Aorta (tissue), 5 donors: ENCODE measurements at regions not wholly inside any gene's neighbourhood (a gene's known extent, or its start where the extent isn't known, plus 50 kb on each side); places are given as distances from the start of the nearest gene placed in this dataset.

Source experiments
- ATAC-seq: fragments of 200-7000 bp; cut with Tn5 transposase; one replicate; pipeline ENCODE4 v1.9.1; 2022; ENCODE audit warnings: moderate library complexity; ENCODE audit not compliant: low FRiP score
- DNase-seq, 2 donors: peaks; one replicate each; pipeline ENCODE4 v3.0.0-alpha.2; 2020
- H3K27ac ChIP-seq, 2 donors: one replicate each; pipeline ENCODE4 v1.5.1; 2013; ENCODE audit warnings: low read length in 2 of 2, mild to moderate bottlenecking in 2 of 2, moderate library complexity in 2 of 2, control low read depth in 1 of 2, inconsistent platforms in 1 of 2, low read depth in 1 of 2
- H3K27me3 ChIP-seq, 2 donors: one replicate each; pipeline ENCODE4 v1.6.1; 2013; ENCODE audit warnings: control low read depth in 1 of 2, low read length in 1 of 2, mild to moderate bottlenecking in 1 of 2, moderate library complexity in 1 of 2; ENCODE audit not compliant: insufficient read depth in 2 of 2, control insufficient read depth in 1 of 2
- H3K36me3 ChIP-seq, 2 donors: one replicate each; pipeline ENCODE4 v1.6.1; 2013; ENCODE audit warnings: control low read depth in 1 of 2, low read length in 1 of 2, mild to moderate bottlenecking in 1 of 2; ENCODE audit not compliant: insufficient read depth in 2 of 2, control insufficient read depth in 1 of 2
- H3K4me1 ChIP-seq, 2 donors: one replicate each; pipeline ENCODE4 v1.6.1; 2013; ENCODE audit warnings: low read length in 2 of 2, control low read depth in 1 of 2, mild to moderate bottlenecking in 1 of 2, moderate library complexity in 1 of 2; ENCODE audit not compliant: insufficient read depth in 2 of 2, control insufficient read depth in 1 of 2
- H3K4me3 ChIP-seq, 2 donors: one replicate each; pipeline ENCODE4 v1.5.1; 2013; ENCODE audit warnings: low read length in 2 of 2, control low read depth in 1 of 2, mild to moderate bottlenecking in 1 of 2
- H3K9me3 ChIP-seq: one replicate; pipeline ENCODE4 v1.6.1; 2013; ENCODE audit warnings: mild to moderate bottlenecking, low read length; ENCODE audit not compliant: control insufficient read depth
- WGBS, 2 donors: extraction: QIAGEN DNeasy Blood & Tissue Kit; methylation state at CpG; one replicate each; pipeline ENCODE4 v1.1.7; 2013; 5-methylcytosine and 5-hydroxymethylcytosine counted together
- intact Hi-C, 2 donors: fragments of 100-400 bp; cut with DNase I; formaldehyde crosslinking; loops; one replicate each; pipeline versions ENCODE4 v1.14.2 to v1.15.0; 2022
- donor health status: healthy with polysubstance abuse.
- donor health status: Bipolar disorder and iron deficiency.
- donor health status: DM: no; HTN: no; CAD: no.
- donor health status: DM: no; HTN: no; CAD: no.
- donor health status: DM: yes; HTN: yes; CAD: no.

DNA sequence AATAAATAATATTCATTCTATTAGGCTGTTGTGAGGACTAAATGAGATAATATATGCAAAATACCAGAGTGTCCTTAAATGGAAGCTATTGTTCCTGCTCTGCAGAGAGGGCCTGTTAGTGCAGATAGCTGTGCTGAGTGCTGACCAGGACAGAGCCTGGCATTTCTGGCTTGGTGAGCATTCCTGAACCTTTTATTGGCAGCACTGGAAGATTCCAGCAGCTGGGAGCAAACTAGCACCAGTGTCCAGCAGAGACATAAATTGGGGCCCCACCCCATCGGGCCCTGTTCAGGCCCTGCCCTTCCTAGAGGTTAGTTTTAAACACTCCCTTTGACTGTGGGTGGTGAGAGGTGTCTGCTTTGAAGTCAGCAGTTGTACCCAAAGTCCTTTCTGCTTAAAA, 85.9 kb upstream of the GADD45A start:
- ATAC-seq (no peak), DNase-seq (no peak)
- intact Hi-C loops, result no loop called here
- Histone ChIP-seq H3K9me3 (no peaks in the 10 kb centered on the region), H3K27ac (no peak overlapping the region), H3K27me3 (no peaks in the 10 kb centered on the region), H3K4me3 (no peak overlapping the region), H3K36me3 (no peaks in the 10 kb centered on the region), H3K4me1 (no peaks in the 10 kb centered on the region)
- WGBS, 2 donors, result 75 to 88% methylated on average over 1 of the region's 1 CpG

DNA sequence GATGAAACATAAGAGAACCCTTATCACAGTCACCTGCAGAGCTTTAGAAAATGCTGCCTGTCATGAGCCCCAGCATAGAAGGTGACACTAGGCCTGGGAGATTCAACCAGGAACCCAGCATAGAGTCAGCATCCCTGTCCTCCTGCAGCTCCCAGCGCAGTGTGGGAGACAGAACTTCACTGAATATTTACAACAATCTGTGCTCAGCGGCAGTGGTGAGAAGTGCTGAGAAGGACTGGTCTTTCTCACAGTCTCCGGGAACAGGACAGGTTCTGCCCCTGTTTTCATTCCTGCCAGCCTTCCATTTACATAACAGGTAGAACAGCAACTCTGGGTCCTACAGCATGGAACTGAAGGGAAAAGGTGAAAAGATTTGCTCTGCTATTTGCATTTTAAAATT, 83.5 kb upstream of the GADD45A start:
- Histone ChIP-seq H3K36me3 (no peaks in the 10 kb centered on the region), H3K27me3 (no peaks in the 10 kb centered on the region), H3K4me1 (no peaks in the 10 kb centered on the region), H3K4me3 (no peak overlapping the region), H3K9me3 (no peaks in the 10 kb centered on the region), H3K27ac (no peak overlapping the region)
- intact Hi-C loops, result no loop called here
- 91 to 92% methylated on average over 3 of the region's 3 CpGs for WGBS, 2 donors
- ATAC-seq, result no peak
- no peak for DNase-seq

DNA sequence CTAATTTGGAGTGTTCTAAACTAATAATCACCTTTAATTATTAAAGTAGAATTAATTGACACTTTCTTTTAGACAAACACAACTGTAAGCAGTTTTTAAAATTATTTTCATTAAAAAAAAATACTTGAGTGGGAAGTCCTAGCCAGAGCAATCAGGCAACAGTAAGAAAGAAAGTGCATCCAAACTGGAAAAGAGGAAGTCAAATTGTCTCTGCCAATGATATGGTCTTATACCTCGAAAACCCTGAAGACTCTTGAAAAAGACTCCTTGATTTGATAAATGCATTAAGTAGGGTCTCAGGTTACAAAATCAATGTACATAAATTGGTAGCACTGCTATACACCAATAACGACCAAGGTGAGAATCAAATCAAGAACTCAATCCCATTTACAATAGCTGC, 83.0 kb upstream of the GADD45A start:
- Histone ChIP-seq H3K27me3 (no peaks in the 10 kb centered on the region), H3K4me3 (no peak overlapping the region), H3K4me1 (no peaks in the 10 kb centered on the region), H3K27ac (no peak overlapping the region), H3K9me3 (no peaks in the 10 kb centered on the region), H3K36me3 (no peaks in the 10 kb centered on the region)
- no peak for ATAC-seq
- 92 to 94% methylated on average over 2 of the region's 2 CpGs for WGBS, 2 donors
- intact Hi-C loops, result no loop called here
- DNase-seq, result no peak

DNA sequence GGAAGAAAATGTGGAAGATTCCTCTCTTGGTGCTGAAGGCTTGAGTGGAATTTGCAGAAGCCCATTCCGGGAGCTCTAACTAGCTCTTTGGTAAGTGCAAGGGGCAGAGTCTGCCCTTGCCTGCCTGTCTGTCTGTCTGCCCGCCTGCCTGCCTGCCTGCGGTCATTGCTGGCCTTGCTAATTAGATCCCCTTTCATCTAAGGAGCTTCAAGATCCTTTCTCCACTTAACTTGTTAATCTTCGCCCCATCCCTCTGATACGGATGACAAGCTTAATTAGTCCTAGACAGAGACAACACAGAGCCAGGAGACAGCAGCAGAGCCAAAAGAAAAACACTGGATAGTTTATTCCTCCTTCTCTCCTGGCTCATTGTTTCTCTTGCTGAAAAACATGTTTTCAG, 80.2 kb upstream of the GADD45A start:
- intact Hi-C loops, result no loop called here
- Histone ChIP-seq H3K4me3 (no peak overlapping the region), H3K4me1 (no peaks in the 10 kb centered on the region), H3K27ac (no peak overlapping the region), H3K9me3 (no peaks in the 10 kb centered on the region), H3K36me3 (no peaks in the 10 kb centered on the region), H3K27me3 (no peaks in the 10 kb centered on the region)
- DNase-seq (no peak), ATAC-seq (no peak)
- WGBS, 2 donors, result 80 to 86% methylated on average over 5 of the region's 5 CpGs

DNA sequence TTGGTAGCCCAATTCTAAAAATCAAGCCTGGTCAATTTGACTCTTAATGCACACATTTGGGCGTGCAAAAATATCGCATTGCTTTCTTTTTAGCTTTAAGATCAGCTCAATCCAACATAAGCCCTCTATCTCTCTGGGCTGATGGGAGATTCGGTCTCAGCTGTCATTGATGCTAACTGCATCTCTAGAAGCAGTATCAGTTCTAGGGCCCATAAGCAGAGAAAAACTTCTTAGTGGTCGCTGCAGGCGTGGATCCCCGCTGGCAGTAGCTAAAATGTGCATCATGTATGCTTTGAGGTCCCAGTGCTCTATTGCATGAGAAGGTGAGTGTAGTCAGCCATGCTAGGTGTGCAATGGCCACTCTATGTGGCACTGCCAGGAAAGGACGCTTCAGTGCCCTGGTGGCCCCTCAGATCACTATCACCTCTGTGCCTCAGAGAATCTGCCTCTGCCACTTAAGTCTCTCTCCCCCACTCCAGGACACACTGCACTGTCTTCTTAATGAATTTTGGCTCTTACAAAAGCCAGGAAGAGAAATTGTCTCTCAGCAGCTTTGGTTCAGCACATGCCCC, 79.7 kb upstream of the GADD45A start:
- no peaks in the 10 kb centered on the region for H3K27me3 ChIP-seq
- H3K4me3 ChIP-seq, result no peak overlapping the region
- intact Hi-C loops, result no loop called here
- 95% methylated on average over 7 of the region's 7 CpGs for WGBS, 2 donors
- no peak for ATAC-seq
- no peak overlapping the region for H3K27ac ChIP-seq
- DNase-seq, result no peak
- no peaks in the 10 kb centered on the region for H3K9me3 ChIP-seq
- H3K4me1 ChIP-seq, result no peaks in the 10 kb centered on the region
- H3K36me3 ChIP-seq, result no peaks in the 10 kb centered on the region

DNA sequence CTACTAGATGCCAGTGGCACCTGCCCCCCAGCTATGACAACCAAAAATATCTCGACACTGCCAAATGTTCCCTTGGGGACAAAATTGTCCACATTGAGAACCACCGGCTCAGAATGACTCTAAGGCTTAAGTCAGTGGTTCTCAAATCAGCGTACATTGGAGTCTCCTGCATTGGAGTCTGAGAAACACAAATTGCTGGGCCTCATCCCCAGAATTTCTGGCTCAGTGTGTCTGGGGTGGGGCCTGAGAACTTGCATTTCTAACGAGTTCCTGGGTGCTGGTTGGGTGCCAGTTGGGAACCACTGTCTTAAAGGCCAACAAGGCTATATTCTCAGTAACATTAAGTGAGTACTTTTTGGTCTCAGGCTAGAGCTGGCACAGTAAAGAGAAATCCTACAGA, 77.7 kb upstream of the GADD45A start:
- WGBS, 2 donors, result 68 to 76% methylated on average over 4 of the region's 4 CpGs
- Histone ChIP-seq H3K9me3 (no peaks in the 10 kb centered on the region), H3K4me1 (no peaks in the 10 kb centered on the region), H3K27ac (no peak overlapping the region), H3K4me3 (no peak overlapping the region), H3K36me3 (no peaks in the 10 kb centered on the region), H3K27me3 (no peaks in the 10 kb centered on the region)
- DNase-seq (no peak), ATAC-seq (no peak)
- intact Hi-C loops, result no loop called here

DNA sequence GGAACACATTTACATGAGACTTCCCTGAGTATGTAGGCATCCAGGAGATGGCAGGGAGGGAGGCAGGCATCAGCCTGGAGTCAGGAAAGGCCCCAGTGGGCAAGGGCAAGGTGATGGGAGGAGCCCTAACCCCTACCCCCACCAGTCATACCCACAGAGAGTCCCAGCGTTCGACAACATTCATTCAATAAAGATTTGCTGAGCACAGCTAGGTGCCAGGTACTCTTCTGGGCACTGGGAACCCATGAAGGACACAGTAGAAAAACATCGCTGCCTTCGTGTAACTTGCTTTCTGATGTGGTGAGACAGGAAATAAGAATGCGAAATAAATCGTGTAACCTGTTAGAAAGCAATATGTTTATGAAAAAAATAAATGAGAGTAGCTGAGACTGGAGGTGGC, 77.3 kb upstream of the GADD45A start:
- no peaks in the 10 kb centered on the region for H3K36me3 ChIP-seq
- H3K4me3 ChIP-seq, result no peak overlapping the region
- H3K9me3 ChIP-seq, result no peaks in the 10 kb centered on the region
- WGBS, 2 donors, result 95 to 96% methylated on average over 6 of the region's 6 CpGs
- no peak for DNase-seq
- ATAC-seq, result no peak
- peaks cover 0 to 1% of the 10 kb centered on the region in 2 donors for H3K4me1 ChIP-seq
- H3K27ac ChIP-seq, result no peak overlapping the region
- H3K27me3 ChIP-seq, result no peaks in the 10 kb centered on the region
- intact Hi-C loops, result no loop called here

DNA sequence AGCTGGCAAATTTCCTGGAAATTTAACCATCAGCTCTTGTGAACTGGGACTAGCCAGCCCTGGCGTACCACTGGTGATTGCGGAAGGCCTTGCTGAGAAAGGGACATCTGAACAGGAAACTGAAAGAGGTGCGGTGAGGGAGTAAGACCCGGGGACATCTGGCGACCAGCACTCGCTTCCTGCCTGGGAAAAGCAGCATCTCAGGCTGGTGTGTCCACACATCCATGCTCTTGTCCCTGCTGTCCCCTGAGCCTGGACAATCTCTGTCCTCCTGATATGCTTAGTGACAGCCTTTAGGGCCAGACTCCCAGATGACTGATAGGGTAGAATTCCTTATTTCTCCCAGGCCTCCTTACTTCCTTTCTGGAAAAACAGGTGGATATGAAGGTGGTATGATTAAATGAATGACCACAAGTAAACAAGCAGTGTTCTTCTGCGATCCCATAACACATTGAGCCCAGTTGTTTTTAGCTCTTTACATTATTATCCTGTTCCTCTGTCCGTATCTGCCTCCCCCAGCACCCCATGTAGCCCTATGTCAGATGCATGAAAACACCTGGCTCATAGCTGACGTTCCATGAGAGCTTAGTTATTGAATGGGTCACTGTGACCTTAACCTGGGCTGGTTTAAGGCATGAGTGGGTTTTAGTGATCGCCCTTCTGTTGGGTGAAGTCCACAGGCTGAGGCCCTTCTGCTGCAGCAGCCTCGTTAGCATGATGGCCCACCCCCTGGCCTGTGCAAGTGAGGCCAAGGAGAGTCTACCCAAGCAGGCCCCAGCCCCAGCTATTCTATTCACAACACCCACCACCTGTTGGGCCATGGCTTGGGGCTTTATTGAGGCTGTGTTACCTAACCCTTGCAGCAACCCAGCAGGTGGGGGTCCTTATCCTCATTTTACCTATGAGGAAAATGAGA, 76.1 kb upstream of the GADD45A start:
- no peaks in the 10 kb centered on the region for H3K36me3 ChIP-seq
- DNase-seq (no peak), ATAC-seq (no peak)
- peaks cover 2 to 3% of the 10 kb centered on the region in 2 donors for H3K4me1 ChIP-seq
- no peak overlapping the region for H3K4me3 ChIP-seq
- intact Hi-C loops, result no loop called here
- H3K27ac ChIP-seq, result no peak overlapping the region
- H3K27me3 ChIP-seq, result no peaks in the 10 kb centered on the region
- WGBS, 2 donors, result 91 to 92% methylated on average over 11 of the region's 11 CpGs
- no peaks in the 10 kb centered on the region for H3K9me3 ChIP-seq
